NCI-H1048 (cell line): ENCODE measurements at regions not wholly inside any gene's neighbourhood (a gene's known extent, or its start where the extent isn't known, plus 50 kb on each side); places are given as distances from the start of the nearest gene placed in this dataset.
A peak's percentile ranks its signal among the peaks of the same experiment; 100 is the strongest.

ENCODE experiments used
- DNase-seq: peaks from one replicate; lab custom pipeline; 2025; lab: John Stamatoyannopoulos, UW

- DNase-seq, result no peak
Observed at GRCh38 chr4:121277194-121278105, 103.4 kb downstream of the QRFPR start.

- no peak for DNase-seq
Observed at GRCh38 chr4:121273191-121273590, 107.6 kb downstream of the QRFPR start.

GRCh38 chr4:121272526-121272925, 108.3 kb downstream of the QRFPR start:
- DNase-seq, result no peak

GRCh38 chr4:121270389-121270788, 106.3 kb upstream of the TNIP3 start:
- no peak for DNase-seq

- DNase-seq, result no peak
Observed at GRCh38 chr4:121269001-121269400, 104.9 kb upstream of the TNIP3 start.

- no peak for DNase-seq
Observed at GRCh38 chr4:121266982-121267381, 102.9 kb upstream of the TNIP3 start.

- DNase-seq, result no peak
Observed at GRCh38 chr4:121256887-121257466, 92.9 kb upstream of the TNIP3 start.

- DNase-seq, result no peak
Observed at GRCh38 chr4:121255986-121256750, 92.0 kb upstream of the TNIP3 start.

GRCh38 chr4:121253961-121254360, 89.8 kb upstream of the TNIP3 start:
- DNase-seq, result no peak

- peak; percentile 17 for DNase-seq
Observed at GRCh38 chr4:121252224-121252806, 88.2 kb upstream of the TNIP3 start.

- DNase-seq, result no peak
Observed at GRCh38 chr4:121248747-121249146, 84.6 kb upstream of the TNIP3 start.

- DNase-seq, result no peak
Observed at GRCh38 chr4:121246698-121247097, 82.6 kb upstream of the TNIP3 start.

GRCh38 chr4:121243485-121243884, 79.4 kb upstream of the TNIP3 start:
- no peak for DNase-seq

GRCh38 chr4:121242188-121242750, 78.1 kb upstream of the TNIP3 start:
- no peak for DNase-seq

- no peak for DNase-seq
Observed at GRCh38 chr4:121239951-121240350, 75.8 kb upstream of the TNIP3 start.

- no peak for DNase-seq
Observed at GRCh38 chr4:121238461-121238860, 74.3 kb upstream of the TNIP3 start.

GRCh38 chr4:121237069-121237399, 72.9 kb upstream of the TNIP3 start:
- DNase-seq, result no peak

- no peak for DNase-seq
Observed at GRCh38 chr4:121236353-121237068, 72.4 kb upstream of the TNIP3 start.

- DNase-seq, result no peak
Observed at GRCh38 chr4:121233982-121234381, 69.9 kb upstream of the TNIP3 start.

GRCh38 chr4:121229993-121230392, 65.9 kb upstream of the TNIP3 start:
- DNase-seq, result no peak

GRCh38 chr4:121228848-121229247, 64.7 kb upstream of the TNIP3 start:
- no peak for DNase-seq
